ENCODE measurements at regions not wholly inside any gene's neighbourhood (a gene's known extent, or its start where the extent isn't known, plus 50 kb on each side); places are given as distances from the start of the nearest gene placed in this dataset.

- BruUV-seq (replicated peaks), result no TSS peak
- dilution Hi-C loops (cut with MboI; ENCODE audit: extremely low pct_ligation_motif_present, low sequenced_read_pairs), result no loop called here
- no peaks in the 10 kb centered on the region for H3K9me1 ChIP-seq (replicated peaks; ENCODE audit: control insufficient read depth, extremely low read depth, insufficient read depth, low read length)
- FAIRE-seq, result no peak
- H2AFZ ChIP-seq (ENCODE audit: low read depth, low read length), result no peak overlapping the region
- ChIA-PET CTCF (no interaction called here), POLR2A (no interaction called here)
- intact Hi-C loops (cut with micrococcal nuclease), result no loop called here
- no peaks in the 10 kb centered on the region for H3K4me1 ChIP-seq (ENCODE audit: control insufficient read depth, extremely low read depth, insufficient read depth, low read length)
- H3K36me3 ChIP-seq (ENCODE audit: control insufficient read depth in 2 of 2, extremely low read depth in 1 of 2, insufficient read depth in 2 of 2, low read length in 2 of 2), result no peaks in the 10 kb centered on the region
- no peaks in the 10 kb centered on the region for H3K27me3 ChIP-seq (ENCODE audit: control insufficient read depth in 2 of 2, insufficient read depth in 2 of 2, low read length in 2 of 2)
- H3K9me3 ChIP-seq (replicated peaks; ENCODE audit: control insufficient read depth, insufficient read depth, low read length), result no peaks in the 10 kb centered on the region
- no peaks in the 10 kb centered on the region for H4K20me1 ChIP-seq (replicated peaks; ENCODE audit: control insufficient read depth, extremely low read depth, insufficient read depth, low read length)
- no peak overlapping the region for H3K4me3 ChIP-seq (replicated peaks in 1 of 3; ENCODE audit: insufficient read depth in 1 of 3, low read depth in 1 of 3, low read length in 3 of 3)
- no peak overlapping the region for H3K9ac ChIP-seq (replicated peaks; ENCODE audit: extremely low read depth, insufficient read depth, low read length)
- H3K4me2 ChIP-seq (ENCODE audit: insufficient read depth, low read length), result no peak overlapping the region
- no peak overlapping the region for H3K27ac ChIP-seq (ENCODE audit: insufficient read depth, low read depth, low read length)
- H3K79me2 ChIP-seq (ENCODE audit: control insufficient read depth, insufficient read depth, low read length), result no peaks in the 10 kb centered on the region
- no peak for DNase-seq (ENCODE audit: low read depth, low spot score)
- TF ChIP-seq POLR2A (IDR thresholded peaks at IDR 0.05; ENCODE audit: low read depth, low read length), result no peak
- TF ChIP-seq MAX (IDR thresholded peaks at IDR 0.05; ENCODE audit: insufficient read depth, insufficient read length), result no peak
- no peak for TF ChIP-seq MYC (IDR thresholded peaks at IDR 0.05; ENCODE audit: low read depth, low read length)
- TF ChIP-seq EZH2 (IDR thresholded peaks at IDR 0.05; ENCODE audit: borderline replicate concordance, low read depth, low read length, severe bottlenecking), result no peak
- TF ChIP-seq POLR2AphosphoS5 (IDR thresholded peaks at IDR 0.05; ENCODE audit: insufficient read depth, low read depth, low read length), result no peak
- TF ChIP-seq JUN (IDR thresholded peaks at IDR 0.05; ENCODE audit: borderline replicate concordance, insufficient read depth, insufficient read length, low read depth), result no peak
- no peak for TF ChIP-seq CTCF (IDR thresholded peaks at IDR 0.05; ENCODE audit: extremely low read depth in 1 of 2, insufficient read depth in 1 of 2, low read depth in 1 of 2, low read length in 2 of 2)
- no peak for TF ChIP-seq GATA2 (IDR thresholded peaks at IDR 0.05; ENCODE audit: insufficient read depth, insufficient read length, low read depth, low read length)
- no peak for TF ChIP-seq FOS (IDR thresholded peaks at IDR 0.05; ENCODE audit: borderline replicate concordance, insufficient read depth, low read length)
Observed at GRCh38 chrX:98379134-98379533, 1495.4 kb downstream of the RPA4 start.
